ENCODE measurements at regions not wholly inside any gene's neighbourhood (a gene's known extent, or its start where the extent isn't known, plus 50 kb on each side); places are given as distances from the start of the nearest gene placed in this dataset.

DNA sequence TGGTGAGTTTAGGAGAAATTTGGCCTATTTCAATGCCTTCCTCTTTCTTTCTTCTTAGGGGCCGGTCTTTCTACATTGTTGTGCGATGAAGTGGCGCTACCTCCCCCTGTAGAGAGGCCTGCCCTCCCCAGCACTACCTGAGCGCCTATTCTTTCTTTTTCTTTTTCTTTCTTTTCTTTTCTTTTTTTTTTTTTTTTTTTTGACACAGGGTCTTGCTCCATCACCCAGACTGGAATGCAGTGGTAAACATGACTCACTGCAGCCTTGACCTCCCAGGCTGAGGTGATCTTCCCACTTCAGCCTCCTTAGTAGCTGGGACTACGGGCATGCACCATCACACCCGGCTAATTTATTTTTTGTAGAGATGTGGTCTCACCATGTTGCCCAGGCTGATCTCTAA lies 136.1 kb upstream of the MAX start (continued):
- TF ChIP-seq ZFP37 (CRISPR knock-in tag; IDR thresholded peaks at IDR 0.05; ENCODE audit: borderline replicate concordance) (no peak), ZNF407 (CRISPR knock-in tag; IDR thresholded peaks at IDR 0.05; ENCODE audit: not compliant biosample characterization) (no peak), ZNF720 (CRISPR knock-in tag; IDR thresholded peaks at IDR 0.05) (no peak), ZNF569 (CRISPR knock-in tag; IDR thresholded peaks at IDR 0.05; ENCODE audit: borderline replicate concordance) (no peak), SP140L (CRISPR knock-in tag; IDR thresholded peaks at IDR 0.05; ENCODE audit: borderline replicate concordance) (no peak), ZNF484 (CRISPR knock-in tag; IDR thresholded peaks at IDR 0.05; ENCODE audit: borderline replicate concordance, low read depth) (no peak), HIVEP1 (CRISPR knock-in tag; IDR thresholded peaks at IDR 0.05) (no peak), YEATS2 (CRISPR knock-in tag; IDR thresholded peaks at IDR 0.05; ENCODE audit: borderline replicate concordance) (no peak; the same call in 1 of the 2 replicates), ZNF775 (CRISPR knock-in tag; IDR thresholded peaks at IDR 0.05; ENCODE audit: borderline replicate concordance) (no peak), ZNF552 (CRISPR knock-in tag; IDR thresholded peaks at IDR 0.05; ENCODE audit: borderline replicate concordance) (no peak), ZNF687 (CRISPR knock-in tag; IDR thresholded peaks at IDR 0.05) (no peak), ARID2 (CRISPR knock-in tag; IDR thresholded peaks at IDR 0.05; ENCODE audit: borderline replicate concordance) (no peak), SCMH1 (CRISPR knock-in tag; IDR thresholded peaks at IDR 0.05; ENCODE audit: borderline replicate concordance) (no peak)
- TF ChIP-seq, protein P1, sequence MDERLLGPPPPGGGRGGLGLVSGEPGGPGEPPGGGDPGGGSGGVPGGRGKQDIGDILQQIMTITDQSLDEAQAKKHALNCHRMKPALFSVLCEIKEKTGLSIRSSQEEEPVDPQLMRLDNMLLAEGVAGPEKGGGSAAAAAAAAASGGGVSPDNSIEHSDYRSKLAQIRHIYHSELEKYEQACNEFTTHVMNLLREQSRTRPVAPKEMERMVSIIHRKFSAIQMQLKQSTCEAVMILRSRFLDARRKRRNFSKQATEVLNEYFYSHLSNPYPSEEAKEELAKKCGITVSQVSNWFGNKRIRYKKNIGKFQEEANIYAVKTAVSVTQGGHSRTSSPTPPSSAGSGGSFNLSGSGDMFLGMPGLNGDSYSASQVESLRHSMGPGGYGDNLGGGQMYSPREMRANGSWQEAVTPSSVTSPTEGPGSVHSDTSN (CRISPR knock-in tag; IDR thresholded peaks at IDR 0.05) = no peak
- TF ChIP-seq, protein P2, sequence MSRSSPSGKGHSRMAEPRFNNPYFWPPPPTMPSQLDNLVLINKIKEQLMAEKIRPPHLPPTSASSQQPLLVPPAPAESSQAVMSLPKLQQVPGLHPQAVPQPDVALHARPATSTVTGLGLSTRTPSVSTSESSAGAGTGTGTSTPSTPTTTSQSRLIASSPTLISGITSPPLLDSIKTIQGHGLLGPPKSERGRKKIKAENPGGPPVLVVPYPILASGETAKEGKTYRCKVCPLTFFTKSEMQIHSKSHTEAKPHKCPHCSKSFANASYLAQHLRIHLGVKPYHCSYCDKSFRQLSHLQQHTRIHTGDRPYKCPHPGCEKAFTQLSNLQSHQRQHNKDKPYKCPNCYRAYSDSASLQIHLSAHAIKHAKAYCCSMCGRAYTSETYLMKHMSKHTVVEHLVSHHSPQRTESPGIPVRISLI (CRISPR knock-in tag; IDR thresholded peaks at IDR 0.05; ENCODE audit: borderline replicate concordance) = peak; percentile 77; the same call in 1 of the 2 replicates
